ENCODE measurements at regions not wholly inside any gene's neighbourhood (a gene's known extent, or its start where the extent isn't known, plus 50 kb on each side); places are given as distances from the start of the nearest gene placed in this dataset.

DNA sequence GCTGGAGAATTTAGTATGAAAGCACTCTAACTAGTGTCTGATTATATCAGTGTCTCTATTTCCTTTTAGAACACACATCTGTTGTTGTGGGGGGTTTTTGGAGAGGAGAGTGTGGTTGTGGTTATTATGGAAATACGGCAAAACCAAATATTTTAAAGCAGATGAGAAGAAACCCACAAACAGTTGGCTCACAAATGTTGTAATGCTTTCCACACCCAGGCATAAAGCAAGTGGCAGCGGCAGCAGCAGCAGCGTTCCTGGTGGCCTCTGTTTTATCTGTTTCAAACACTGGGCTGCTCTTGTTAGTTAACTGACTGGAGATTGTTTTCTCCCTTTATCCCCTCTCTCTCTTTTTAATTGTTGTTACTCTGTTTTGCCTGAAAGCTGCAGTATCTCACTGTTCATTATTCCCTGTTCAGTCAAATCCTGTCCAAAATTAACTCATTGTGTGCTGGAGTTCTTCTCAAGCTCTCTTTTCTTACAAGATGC, 1045.5 kb upstream of the NR2F2 start:
- Histone ChIP-seq H3K27me3 (ENCODE audit: insufficient read depth) (no peaks in the 10 kb centered on the region), H3K9ac (no peak overlapping the region), H3F3A (replicated peaks; ENCODE audit: insufficient read depth) (no peaks in the 10 kb centered on the region), H3K79me2 (ENCODE audit: insufficient read depth) (no peaks in the 10 kb centered on the region), H3K4me3 (ENCODE audit: low read depth in 2 of 2, low read length in 1 of 2) (no peak overlapping the region), H4K20me1 (ENCODE audit: insufficient read depth) (no peaks in the 10 kb centered on the region), H3K4me1 (ENCODE audit: control insufficient read depth in 1 of 2, insufficient read depth in 2 of 2, low read depth in 1 of 2, low read length in 1 of 2) (no peaks in the 10 kb centered on the region), H3K36me3 (replicated peaks in 1 of 2; ENCODE audit: control insufficient read depth in 1 of 2, insufficient read depth in 2 of 2, low read length in 1 of 2) (no peaks in the 10 kb centered on the region), H3K4me2 (no peak overlapping the region), H3K9me3 (no peaks in the 10 kb centered on the region), H3K9me2 (no peaks in the 10 kb centered on the region), H2AFZ (ENCODE audit: low read depth) (no peak overlapping the region), H3K27ac (ENCODE audit: low read depth in 2 of 2, low read length in 1 of 2) (no peak overlapping the region)
- WGBS (ENCODE audit: low lambda C conversion rate), result 14% methylated on average over 3 of the region's 3 CpGs
- TF ChIP-seq RAD21 (IDR thresholded peaks at IDR 0.05; ENCODE audit: low read length) (no peak), ELF1 (IDR thresholded peaks at IDR 0.05) (no peak), EZH2phosphoT487 (IDR thresholded peaks at IDR 0.05; ENCODE audit: borderline replicate concordance, low read depth) (no peak), YY1 (IDR thresholded peaks at IDR 0.05; ENCODE audit: low read depth) (no peak)
- TF ChIP-seq, protein P1, sequence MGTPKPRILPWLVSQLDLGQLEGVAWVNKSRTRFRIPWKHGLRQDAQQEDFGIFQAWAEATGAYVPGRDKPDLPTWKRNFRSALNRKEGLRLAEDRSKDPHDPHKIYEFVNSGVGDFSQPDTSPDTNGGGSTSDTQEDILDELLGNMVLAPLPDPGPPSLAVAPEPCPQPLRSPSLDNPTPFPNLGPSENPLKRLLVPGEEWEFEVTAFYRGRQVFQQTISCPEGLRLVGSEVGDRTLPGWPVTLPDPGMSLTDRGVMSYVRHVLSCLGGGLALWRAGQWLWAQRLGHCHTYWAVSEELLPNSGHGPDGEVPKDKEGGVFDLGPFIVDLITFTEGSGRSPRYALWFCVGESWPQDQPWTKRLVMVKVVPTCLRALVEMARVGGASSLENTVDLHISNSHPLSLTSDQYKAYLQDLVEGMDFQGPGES (IDR thresholded peaks at IDR 0.05; ENCODE audit: low read depth, low read length), result no peak
- TF ChIP-seq, protein P2, sequence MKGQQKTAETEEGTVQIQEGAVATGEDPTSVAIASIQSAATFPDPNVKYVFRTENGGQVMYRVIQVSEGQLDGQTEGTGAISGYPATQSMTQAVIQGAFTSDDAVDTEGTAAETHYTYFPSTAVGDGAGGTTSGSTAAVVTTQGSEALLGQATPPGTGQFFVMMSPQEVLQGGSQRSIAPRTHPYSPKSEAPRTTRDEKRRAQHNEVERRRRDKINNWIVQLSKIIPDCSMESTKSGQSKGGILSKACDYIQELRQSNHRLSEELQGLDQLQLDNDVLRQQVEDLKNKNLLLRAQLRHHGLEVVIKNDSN (IDR thresholded peaks at IDR 0.05; ENCODE audit: borderline replicate concordance, low read depth), result no peak
- TF ChIP-seq, protein P3, sequence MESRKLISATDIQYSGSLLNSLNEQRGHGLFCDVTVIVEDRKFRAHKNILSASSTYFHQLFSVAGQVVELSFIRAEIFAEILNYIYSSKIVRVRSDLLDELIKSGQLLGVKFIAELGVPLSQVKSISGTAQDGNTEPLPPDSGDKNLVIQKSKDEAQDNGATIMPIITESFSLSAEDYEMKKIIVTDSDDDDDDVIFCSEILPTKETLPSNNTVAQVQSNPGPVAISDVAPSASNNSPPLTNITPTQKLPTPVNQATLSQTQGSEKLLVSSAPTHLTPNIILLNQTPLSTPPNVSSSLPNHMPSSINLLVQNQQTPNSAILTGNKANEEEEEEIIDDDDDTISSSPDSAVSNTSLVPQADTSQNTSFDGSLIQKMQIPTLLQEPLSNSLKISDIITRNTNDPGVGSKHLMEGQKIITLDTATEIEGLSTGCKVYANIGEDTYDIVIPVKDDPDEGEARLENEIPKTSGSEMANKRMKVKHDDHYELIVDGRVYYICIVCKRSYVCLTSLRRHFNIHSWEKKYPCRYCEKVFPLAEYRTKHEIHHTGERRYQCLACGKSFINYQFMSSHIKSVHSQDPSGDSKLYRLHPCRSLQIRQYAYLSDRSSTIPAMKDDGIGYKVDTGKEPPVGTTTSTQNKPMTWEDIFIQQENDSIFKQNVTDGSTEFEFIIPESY (IDR thresholded peaks at IDR 0.05; ENCODE audit: borderline replicate concordance, low read depth), result no peak
- CTCF ChIA-PET, result interaction anchor here (1.0 kb wide), 2 partner anchors 13 to 25 kb away, joined by 4 read pairs; no protein-coding TSS in a partner anchor
- no peak for DNase-seq
- POLR2A ChIA-PET, result no interaction called here

DNA sequence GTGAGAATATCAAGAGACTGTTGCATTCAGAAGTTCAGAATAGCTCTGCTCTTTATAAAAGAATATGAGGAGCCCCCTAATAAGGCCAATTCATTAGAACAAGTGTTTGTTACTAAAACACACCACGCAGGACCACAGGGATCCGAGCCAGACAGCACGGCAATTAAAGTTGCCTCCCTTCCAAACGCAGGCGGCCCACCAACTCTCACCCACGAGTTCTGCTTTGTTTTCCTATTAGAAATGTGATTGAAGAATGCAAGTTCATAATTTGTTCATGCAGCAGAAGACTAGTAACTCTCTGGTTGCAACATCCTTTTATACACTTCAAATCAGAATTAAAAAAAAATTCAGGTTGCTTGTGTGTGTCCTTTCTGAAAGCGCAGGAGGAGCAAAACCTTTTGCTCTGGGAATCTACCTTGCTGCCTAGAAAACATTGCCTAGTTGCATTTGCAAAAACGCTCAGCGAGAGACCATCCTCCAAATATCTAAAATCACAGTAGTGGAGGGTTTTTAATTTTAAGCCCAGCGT, 1044.1 kb upstream of the NR2F2 start:
- POLR2A ChIA-PET, result no interaction called here
- Histone ChIP-seq H3K9me3 (no peaks in the 10 kb centered on the region), H2AFZ (ENCODE audit: low read depth) (no peak overlapping the region), H3F3A (replicated peaks; ENCODE audit: insufficient read depth) (no peaks in the 10 kb centered on the region), H3K27ac (ENCODE audit: low read depth in 2 of 2, low read length in 1 of 2) (no peak overlapping the region), H3K9ac (no peak overlapping the region), H3K36me3 (replicated peaks in 1 of 2; ENCODE audit: control insufficient read depth in 1 of 2, insufficient read depth in 2 of 2, low read length in 1 of 2) (no peaks in the 10 kb centered on the region), H3K4me2 (no peak overlapping the region), H4K20me1 (ENCODE audit: insufficient read depth) (no peaks in the 10 kb centered on the region), H3K4me3 (ENCODE audit: low read depth in 2 of 2, low read length in 1 of 2) (no peak overlapping the region), H3K4me1 (ENCODE audit: control insufficient read depth in 1 of 2, insufficient read depth in 2 of 2, low read depth in 1 of 2, low read length in 1 of 2) (no peaks in the 10 kb centered on the region), H3K79me2 (ENCODE audit: insufficient read depth) (no peaks in the 10 kb centered on the region), H3K27me3 (ENCODE audit: insufficient read depth) (no peaks in the 10 kb centered on the region), H3K9me2 (no peaks in the 10 kb centered on the region)
- DNase-seq, result no peak
- 35% methylated on average over 10 of the region's 10 CpGs for WGBS (ENCODE audit: low lambda C conversion rate)
- CTCF ChIA-PET, result interaction anchor here (1.0 to 1.5 kb wide), 3 partner anchors 616 to 874 kb away, joined by 4 to 5 read pairs (median 5); no protein-coding TSS in a partner anchor
- TF ChIP-seq, protein P1 (IDR thresholded peaks at IDR 0.05; ENCODE audit: low read depth, low read length), result no peak
- TF ChIP-seq TAF1 (IDR thresholded peaks at IDR 0.05; ENCODE audit: borderline replicate concordance, low read depth, low read length) (no peak), RXRA (IDR thresholded peaks at IDR 0.05; ENCODE audit: borderline replicate concordance, low read depth) (no peak), FOXM1 (IDR thresholded peaks at IDR 0.05; ENCODE audit: low read depth) (no peak), RAD21 (IDR thresholded peaks at IDR 0.05; ENCODE audit: low read length) (no peak)
- TF ChIP-seq, protein P3 (IDR thresholded peaks at IDR 0.05; ENCODE audit: borderline replicate concordance, low read depth), result no peak
- TF ChIP-seq, protein P4, sequence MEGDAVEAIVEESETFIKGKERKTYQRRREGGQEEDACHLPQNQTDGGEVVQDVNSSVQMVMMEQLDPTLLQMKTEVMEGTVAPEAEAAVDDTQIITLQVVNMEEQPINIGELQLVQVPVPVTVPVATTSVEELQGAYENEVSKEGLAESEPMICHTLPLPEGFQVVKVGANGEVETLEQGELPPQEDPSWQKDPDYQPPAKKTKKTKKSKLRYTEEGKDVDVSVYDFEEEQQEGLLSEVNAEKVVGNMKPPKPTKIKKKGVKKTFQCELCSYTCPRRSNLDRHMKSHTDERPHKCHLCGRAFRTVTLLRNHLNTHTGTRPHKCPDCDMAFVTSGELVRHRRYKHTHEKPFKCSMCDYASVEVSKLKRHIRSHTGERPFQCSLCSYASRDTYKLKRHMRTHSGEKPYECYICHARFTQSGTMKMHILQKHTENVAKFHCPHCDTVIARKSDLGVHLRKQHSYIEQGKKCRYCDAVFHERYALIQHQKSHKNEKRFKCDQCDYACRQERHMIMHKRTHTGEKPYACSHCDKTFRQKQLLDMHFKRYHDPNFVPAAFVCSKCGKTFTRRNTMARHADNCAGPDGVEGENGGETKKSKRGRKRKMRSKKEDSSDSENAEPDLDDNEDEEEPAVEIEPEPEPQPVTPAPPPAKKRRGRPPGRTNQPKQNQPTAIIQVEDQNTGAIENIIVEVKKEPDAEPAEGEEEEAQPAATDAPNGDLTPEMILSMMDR (IDR thresholded peaks at IDR 0.05), result no peak
